OCI-LY7 (cell line): ENCODE measurements at regions not wholly inside any gene's neighbourhood (a gene's known extent, or its start where the extent isn't known, plus 50 kb on each side); places are given as distances from the start of the nearest gene placed in this dataset.

Experiments used
- EZH2phosphoT487 ChIP-seq: fragments of 200-600 bp; sonication (generic); IDR thresholded peaks from 2 replicates; pipeline ENCODE4 v1.6.1; 2018; ENCODE audit warnings: low read depth, borderline replicate concordance, mild to moderate bottlenecking, mixed run types, antibody characterized with exemption, low read length, moderate library complexity, mixed read lengths
- TF ChIP-seq, protein P1 (sequence below): fragments of 200-600 bp; sonication (generic); conservative IDR thresholded peaks from 2 replicates; pipeline ENCODE4 v1.5.1; 2014; ENCODE audit warnings: mild to moderate bottlenecking, antibody characterized with exemption, low read length, moderate library complexity, mixed read lengths

DNA sequence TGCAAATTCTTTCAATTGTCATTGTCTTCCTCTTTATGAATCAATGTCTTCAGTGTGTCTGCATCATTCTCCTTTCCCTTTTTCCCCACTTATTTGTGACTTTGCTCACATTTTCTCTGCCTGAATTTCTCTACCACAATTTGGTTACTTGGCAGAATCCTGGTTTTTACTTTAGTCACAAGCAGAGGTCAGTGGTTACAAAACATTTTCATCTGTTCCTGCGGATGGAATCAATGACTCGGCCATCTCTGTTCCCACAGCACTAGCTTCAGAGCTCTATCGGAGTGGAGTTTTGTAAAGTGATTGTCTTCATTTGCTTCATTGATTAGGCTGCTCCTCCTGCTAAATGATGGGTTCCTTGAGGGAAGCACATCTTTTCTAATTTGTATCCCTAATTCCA lies 501.3 kb upstream of the AADAT start:
- TF ChIP-seq, protein P1, sequence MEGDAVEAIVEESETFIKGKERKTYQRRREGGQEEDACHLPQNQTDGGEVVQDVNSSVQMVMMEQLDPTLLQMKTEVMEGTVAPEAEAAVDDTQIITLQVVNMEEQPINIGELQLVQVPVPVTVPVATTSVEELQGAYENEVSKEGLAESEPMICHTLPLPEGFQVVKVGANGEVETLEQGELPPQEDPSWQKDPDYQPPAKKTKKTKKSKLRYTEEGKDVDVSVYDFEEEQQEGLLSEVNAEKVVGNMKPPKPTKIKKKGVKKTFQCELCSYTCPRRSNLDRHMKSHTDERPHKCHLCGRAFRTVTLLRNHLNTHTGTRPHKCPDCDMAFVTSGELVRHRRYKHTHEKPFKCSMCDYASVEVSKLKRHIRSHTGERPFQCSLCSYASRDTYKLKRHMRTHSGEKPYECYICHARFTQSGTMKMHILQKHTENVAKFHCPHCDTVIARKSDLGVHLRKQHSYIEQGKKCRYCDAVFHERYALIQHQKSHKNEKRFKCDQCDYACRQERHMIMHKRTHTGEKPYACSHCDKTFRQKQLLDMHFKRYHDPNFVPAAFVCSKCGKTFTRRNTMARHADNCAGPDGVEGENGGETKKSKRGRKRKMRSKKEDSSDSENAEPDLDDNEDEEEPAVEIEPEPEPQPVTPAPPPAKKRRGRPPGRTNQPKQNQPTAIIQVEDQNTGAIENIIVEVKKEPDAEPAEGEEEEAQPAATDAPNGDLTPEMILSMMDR = no peak
- TF ChIP-seq EZH2phosphoT487 = no peak
